Chondrocyte (in vitro differentiated cells): ENCODE measurements at regions not wholly inside any gene's neighbourhood (a gene's known extent, or its start where the extent isn't known, plus 50 kb on each side); places are given as distances from the start of the nearest gene placed in this dataset.
"Not testable (repeated sequence)": the region's sequence is repeated elsewhere in the genome, so short reads cannot be mapped to it uniquely, and the experiment has no call there.

Source experiments
- DNase-seq: peaks from one replicate; pipeline ENCODE4 v3.0.0; 2021; ENCODE audit warnings: mixed read lengths, low spot score
- H3K27ac Mint-ChIP-seq: one replicate; pipeline ENCODE4 v1.8.0; 2021; ENCODE audit warnings: mild to moderate bottlenecking, moderate library complexity, mixed read lengths; ENCODE audit not compliant: unreplicated experiment
- H3K27me3 Mint-ChIP-seq: 2 replicates; pipeline ENCODE4 v1.8.0; 2021; ENCODE audit warnings: low read depth, mixed read lengths
- H3K36me3 Mint-ChIP-seq: 2 replicates; pipeline ENCODE4 v1.8.0; 2021; ENCODE audit warnings: low read depth, mixed read lengths
- H3K4me1 Mint-ChIP-seq: 2 replicates; pipeline ENCODE4 v1.8.0; 2021; ENCODE audit warnings: low read depth, mild to moderate bottlenecking, mixed read lengths
- H3K4me3 Mint-ChIP-seq: one replicate; pipeline ENCODE4 v1.8.0; 2021; ENCODE audit warnings: mild to moderate bottlenecking, moderate library complexity, mixed read lengths; ENCODE audit not compliant: unreplicated experiment
- H3K9me3 Mint-ChIP-seq: 2 replicates; pipeline ENCODE4 v1.8.0; 2021; ENCODE audit warnings: low read depth, mixed read lengths
- CTCF ChIP-seq: fragments of 200-600 bp; sonication (generic); IDR thresholded peaks from 2 replicates; pipeline ENCODE4 v1.5.0; 2021; ENCODE audit warnings: antibody characterized with exemption, mild to moderate bottlenecking, moderate library complexity

- Mint-ChIP-seq H3K4me3 (no peak overlapping the region), H3K36me3 (no peaks in the 10 kb centered on the region), H3K27ac (no peak overlapping the region), H3K27me3 (peaks cover 19% of the 10 kb centered on the region), H3K4me1 (peaks cover 20% of the 10 kb centered on the region), H3K9me3 (no peaks in the 10 kb centered on the region)
- TF ChIP-seq CTCF: no peak
- no peak for DNase-seq
Observed at GRCh38 chr11:116044941-116045340, 540.7 kb upstream of the CADM1 start.

GRCh38 chr11:116044520-116044919, 540.3 kb upstream of the CADM1 start:
- Mint-ChIP-seq H3K9me3 (no peaks in the 10 kb centered on the region), H3K4me1 (peaks cover 16% of the 10 kb centered on the region), H3K36me3 (no peaks in the 10 kb centered on the region), H3K27ac (no peak overlapping the region), H3K27me3 (peaks cover 19% of the 10 kb centered on the region), H3K4me3 (no peak overlapping the region)
- no peak for TF ChIP-seq CTCF
- no peak for DNase-seq

- H3K36me3 Mint-ChIP-seq: no peaks in the 10 kb centered on the region
- H3K4me3 Mint-ChIP-seq: no peak overlapping the region
- TF ChIP-seq CTCF: no peak
Observed at GRCh38 chr11:116043857-116044256, 539.6 kb upstream of the CADM1 start.

GRCh38 chr11:116043059-116043458, 538.8 kb upstream of the CADM1 start:
- Mint-ChIP-seq H3K4me1 (peaks cover 11% of the 10 kb centered on the region), H3K27me3 (peaks cover 19% of the 10 kb centered on the region)
- H3K27ac Mint-ChIP-seq, DNase-seq, H3K4me3 Mint-ChIP-seq, H3K9me3 Mint-ChIP-seq, H3K36me3 Mint-ChIP-seq: not testable (repeated sequence)

More at GRCh38 chr11:116043857-116044256, 539.6 kb upstream of the CADM1 start:
- Mint-ChIP-seq H3K27ac (no peak overlapping the region), H3K27me3 (peaks cover 19% of the 10 kb centered on the region), H3K9me3 (no peaks in the 10 kb centered on the region), H3K4me1 (peaks cover 9% of the 10 kb centered on the region)
- no peak for DNase-seq

GRCh38 chr11:116042146-116042545, 537.9 kb upstream of the CADM1 start:
- Mint-ChIP-seq H3K36me3 (no peaks in the 10 kb centered on the region), H3K4me1 (peaks cover 19% of the 10 kb centered on the region), H3K27ac (no peak overlapping the region), H3K9me3 (no peaks in the 10 kb centered on the region), H3K27me3 (peaks cover 18% of the 10 kb centered on the region), H3K4me3 (no peak overlapping the region)
- no peak for TF ChIP-seq CTCF
- no peak for DNase-seq

- no peak for DNase-seq
- no peak for TF ChIP-seq CTCF
- H3K9me3 Mint-ChIP-seq: no peaks in the 10 kb centered on the region
- no peak overlapping the region for H3K4me3 Mint-ChIP-seq
- H3K27me3 Mint-ChIP-seq: peaks cover 4% of the 10 kb centered on the region
- no peaks in the 10 kb centered on the region for H3K36me3 Mint-ChIP-seq
- H3K27ac Mint-ChIP-seq: no peak overlapping the region
- H3K4me1 Mint-ChIP-seq: peaks cover 10% of the 10 kb centered on the region
Observed at GRCh38 chr11:116037861-116038260, 533.6 kb upstream of the CADM1 start.
